NCI-H524 (cell line): ENCODE measurements at regions not wholly inside any gene's neighbourhood (a gene's known extent, or its start where the extent isn't known, plus 50 kb on each side); places are given as distances from the start of the nearest gene placed in this dataset.
A peak's percentile ranks its signal among the peaks of the same experiment; 100 is the strongest.

Source experiments
- DNase-seq, 2 experiments: peaks; one replicate each; lab custom pipeline; 2025; lab: John Stamatoyannopoulos, UW

- DNase-seq = no peak
Measured at GRCh38 chr10:130902471-130902870, 409.1 kb downstream of the TCERG1L start.

- no peak for DNase-seq
Measured at GRCh38 chr10:130902929-130903328, 408.6 kb downstream of the TCERG1L start.

DNA sequence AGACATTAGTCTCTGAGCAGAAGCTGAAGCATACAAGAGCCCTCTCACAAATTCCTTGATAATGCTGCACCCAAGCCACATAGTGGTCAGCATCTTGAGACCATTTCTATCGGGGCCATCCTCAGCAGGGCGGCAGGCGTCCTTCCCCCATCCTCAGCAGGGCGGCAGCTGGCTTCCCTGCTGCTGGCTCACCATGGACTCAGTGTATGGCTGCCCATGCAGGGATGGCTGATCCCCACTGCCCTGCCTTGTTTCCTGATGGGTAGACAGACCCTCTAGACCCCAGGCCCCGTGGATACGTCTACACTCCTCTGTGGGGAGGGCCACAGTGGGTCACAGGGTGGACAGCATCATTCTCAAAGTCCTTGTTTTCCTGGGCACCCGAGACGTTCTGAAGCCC is 406.8 kb downstream of the TCERG1L start:
- DNase-seq = no peak

DNA sequence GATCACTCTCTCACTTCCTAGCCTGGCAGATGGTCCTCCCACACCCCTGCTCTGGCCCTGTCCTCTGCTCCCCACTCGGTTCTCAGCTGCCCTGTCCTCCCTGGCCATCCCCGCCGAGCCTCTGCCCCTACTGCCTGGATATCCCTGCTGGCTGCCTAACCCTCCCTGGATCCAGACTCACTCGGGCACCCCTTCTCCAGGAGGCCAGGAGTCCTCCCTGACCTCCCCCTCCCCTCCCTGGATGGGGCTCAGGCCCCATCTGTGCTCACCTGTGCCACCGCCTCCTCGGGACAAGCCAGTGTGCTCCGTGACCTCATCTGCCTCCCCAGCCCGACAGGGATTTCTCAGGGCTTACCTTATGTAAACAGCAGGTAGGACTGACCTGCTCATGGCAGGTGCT is 406.1 kb downstream of the TCERG1L start:
- DNase-seq = no peak

GRCh38 chr10:130905921-130906320 is 405.6 kb downstream of the TCERG1L start:
- DNase-seq = no peak

- no peak for DNase-seq
Measured at GRCh38 chr10:130910848-130911247, 400.7 kb downstream of the TCERG1L start.

DNA sequence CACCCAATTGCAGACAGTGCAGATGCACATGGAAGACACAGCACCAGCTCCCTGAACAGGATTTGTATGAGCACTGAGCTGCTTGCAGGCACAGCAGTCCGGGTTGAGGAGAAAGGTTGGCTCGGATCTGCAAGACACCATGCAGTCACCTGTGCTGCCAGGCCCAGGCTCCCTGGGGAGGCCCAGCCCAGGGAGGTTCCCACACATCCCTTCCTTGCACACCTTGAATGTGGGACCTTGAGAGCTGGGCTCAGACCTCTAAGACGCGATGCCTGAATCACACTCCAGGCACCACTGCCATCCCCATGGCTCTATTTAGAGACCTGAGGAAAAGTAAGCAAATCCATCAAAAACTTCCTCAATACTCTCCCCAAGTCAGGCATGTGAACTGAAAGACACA is 397.7 kb downstream of the TCERG1L start:
- no peak for DNase-seq

DNA sequence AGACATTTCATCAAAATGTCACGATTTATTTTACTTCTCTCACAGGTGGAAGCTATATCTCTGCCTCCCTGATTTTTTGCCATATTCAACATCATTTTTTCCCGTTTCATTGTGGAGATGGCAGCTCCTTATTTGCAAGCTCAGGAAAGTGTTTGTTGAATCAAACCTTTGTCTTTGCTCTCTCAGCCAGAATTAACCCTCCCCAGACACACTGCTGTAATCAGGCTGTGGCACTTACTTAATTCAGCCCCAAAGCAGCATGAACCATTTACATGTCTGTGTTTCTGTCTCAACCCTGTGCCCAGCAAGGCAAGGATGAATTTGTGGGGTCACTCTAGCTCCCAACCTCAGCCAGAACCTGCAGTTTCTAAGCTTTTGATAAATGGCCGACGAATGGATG is 397.2 kb downstream of the TCERG1L start:
- DNase-seq = no peak

- no peak for DNase-seq
Measured at GRCh38 chr10:130915065-130915464, 396.5 kb downstream of the TCERG1L start.

DNA sequence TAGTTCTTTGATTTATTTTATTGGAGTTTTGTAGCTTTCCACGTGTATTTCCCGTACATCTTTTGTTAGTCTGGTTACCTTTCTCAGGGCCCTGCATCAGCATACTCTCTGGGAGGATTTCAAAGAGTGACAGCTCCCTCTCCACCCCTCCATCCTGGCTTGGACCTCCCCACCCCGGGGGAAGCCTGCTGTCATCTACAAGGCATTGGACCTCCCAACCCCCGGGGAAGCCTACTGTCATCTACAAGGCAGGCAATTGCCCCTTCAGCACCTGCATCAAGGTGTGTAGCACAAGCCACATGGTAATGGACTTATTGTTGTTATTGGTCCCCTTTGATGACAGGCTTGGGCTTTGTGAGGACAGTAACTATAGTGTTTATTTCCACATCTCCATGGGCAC is 390.1 kb downstream of the TCERG1L start:
- no peak for DNase-seq

- no peak for DNase-seq
Measured at GRCh38 chr10:130921911-130922440, 389.5 kb downstream of the TCERG1L start.

DNA sequence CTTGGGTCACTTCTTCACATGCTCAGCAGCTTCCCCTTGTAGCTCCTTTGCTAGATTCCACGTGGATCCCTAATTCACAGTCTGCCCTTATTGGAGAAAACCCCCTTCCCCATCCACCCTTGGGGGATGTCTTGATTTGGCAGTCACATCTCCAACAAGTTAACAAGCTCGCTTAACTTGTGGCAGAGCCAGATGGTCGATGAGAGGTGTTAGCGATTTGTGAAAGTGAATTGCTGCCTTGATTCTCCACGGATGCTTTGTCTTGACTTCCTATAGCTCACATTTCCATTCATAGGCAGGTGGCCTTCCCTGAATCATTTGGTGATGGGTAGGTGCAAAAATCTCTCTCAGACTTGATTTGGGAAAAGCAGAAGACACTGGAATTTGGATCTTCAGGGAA is 387.9 kb downstream of the TCERG1L start:
- DNase-seq = peak in 1 of 2 experiments; percentile 28

DNA sequence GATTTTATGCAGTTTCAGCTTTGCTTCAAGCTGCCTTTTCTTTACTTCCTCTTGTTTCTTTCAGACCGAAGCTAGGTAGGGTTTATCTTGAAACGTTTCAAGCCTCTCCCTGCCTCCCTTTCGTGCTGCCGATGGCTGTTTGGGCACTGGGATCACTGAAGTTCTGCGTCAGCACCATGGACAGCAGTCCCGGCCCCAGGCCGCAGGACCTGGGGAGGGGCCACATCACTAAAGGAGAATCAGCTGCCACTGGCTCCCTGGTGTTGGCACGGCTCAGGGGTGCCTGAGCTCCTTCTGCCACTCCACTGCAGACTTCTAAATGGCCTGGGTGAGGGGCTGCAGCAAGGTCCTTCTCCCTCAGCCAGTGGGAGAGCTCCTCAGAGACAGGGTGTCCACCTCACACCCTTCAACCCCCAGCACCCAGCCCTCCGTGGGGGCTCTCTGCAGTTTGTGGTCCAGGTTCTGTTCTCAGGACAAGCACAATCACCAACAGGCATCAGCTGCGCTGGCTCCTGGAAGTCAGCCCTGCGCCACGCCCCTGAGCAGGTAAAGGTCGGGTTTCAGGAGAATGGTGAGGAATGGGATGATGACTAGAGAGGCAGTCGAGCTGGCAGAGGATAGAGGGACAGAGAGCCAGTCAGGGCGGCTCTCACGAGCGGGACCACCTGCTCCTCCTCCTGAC is 387.2 kb downstream of the TCERG1L start:
- DNase-seq = no peak

GRCh38 chr10:130926442-130926841 is 385.1 kb downstream of the TCERG1L start:
- no peak for DNase-seq

DNA sequence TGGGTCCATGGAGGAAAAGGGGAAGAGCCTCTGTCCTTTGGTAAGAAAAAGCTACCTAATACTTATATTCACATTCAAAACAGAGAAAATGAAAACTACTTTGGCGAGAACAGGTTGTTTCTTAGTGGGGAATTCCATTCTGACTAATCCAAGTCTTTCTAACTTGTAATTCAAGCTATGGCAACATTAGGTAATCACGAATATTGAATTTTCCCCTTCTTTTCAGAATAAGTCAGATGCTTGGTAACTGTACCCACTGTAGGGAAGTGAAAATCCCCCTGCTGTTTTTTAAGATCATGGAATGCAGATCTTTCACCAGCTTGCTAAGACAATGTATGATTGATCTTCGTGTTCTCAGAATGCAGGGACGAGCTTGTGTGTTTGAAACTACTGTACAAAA is 384.4 kb downstream of the TCERG1L start:
- no peak for DNase-seq

DNA sequence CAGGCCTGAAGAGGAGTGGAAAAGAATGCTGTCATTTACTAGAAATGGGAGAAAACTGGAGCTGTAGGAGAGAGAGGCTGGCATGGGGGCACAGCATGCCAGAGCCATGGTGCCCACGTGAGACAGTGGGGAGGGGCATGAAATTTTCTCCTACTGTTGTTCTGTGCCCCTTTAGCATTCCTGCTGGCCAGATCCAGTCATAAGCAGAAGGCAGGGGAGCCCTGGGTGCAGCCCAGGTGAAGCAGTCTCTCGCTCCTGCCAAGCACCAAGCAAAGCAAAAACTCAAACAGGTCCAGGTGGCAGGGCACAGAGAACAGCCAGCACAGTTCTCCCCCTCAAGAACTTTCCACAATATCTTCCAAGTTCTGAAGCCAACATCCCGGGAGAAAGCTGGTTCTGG is 383.2 kb downstream of the TCERG1L start:
- no peak for DNase-seq

DNA sequence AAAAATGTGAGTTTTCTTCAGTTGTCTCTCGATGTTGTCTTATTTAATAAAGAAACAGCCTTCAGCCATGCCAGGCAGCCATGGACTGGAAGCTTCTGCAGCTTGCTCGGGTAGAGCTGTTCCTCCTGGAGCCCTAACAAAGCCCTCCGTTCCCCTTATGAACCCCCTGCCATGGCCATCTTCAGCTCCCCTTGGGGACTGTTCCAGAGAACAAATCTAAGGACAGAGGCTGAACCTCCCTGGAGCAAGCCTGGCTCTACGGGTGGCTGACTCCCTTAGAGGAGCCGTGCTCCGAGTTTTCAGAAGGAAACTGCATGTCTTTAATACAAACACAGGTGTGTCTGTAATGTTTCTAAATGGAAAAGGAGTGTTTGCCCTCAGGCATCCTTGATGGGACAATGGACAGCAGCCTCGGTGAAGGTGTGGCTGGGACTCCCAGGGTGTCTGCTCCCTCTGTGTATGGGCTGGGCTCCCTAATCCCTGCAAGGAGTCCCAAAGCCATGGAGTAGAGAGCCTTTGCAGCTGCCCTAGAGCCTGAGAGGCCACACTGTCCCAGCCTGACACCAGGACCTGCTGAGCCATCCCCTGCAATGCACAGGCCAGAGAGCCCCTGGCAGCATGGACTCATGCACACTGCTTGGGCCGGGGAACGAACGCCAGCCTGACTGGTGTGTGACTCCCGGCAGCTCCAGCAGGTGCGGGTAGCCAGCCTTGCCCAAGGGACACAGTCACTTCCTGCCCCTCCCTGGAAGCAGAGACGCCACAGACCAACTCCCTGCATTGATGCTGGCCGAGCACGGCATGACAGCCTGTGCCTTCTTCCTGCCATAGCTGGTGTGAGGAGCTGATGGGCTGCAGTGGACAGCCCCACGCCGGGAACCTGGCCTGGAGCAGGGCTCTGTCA is 381.8 kb downstream of the TCERG1L start:
- DNase-seq = no peak

DNA sequence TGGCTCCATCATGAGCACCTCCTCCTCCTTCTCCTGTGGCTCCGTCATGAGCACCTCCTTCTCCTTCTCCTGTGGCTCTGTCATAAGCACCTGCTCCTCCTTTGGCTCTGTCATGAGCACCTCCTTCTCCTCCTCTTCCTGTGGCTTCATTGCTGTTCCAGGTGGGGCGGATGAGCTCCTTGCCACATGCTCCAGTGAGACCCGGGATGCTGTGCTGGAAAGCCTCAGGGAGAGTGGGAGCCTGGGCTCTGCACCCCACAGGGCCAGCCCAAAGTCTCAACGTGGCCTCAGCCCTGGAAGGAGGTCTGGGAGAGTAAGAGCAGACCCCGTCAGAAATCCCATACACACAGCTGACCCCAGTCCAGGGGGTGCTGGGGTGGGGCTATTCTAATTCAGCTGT is 380.7 kb downstream of the TCERG1L start:
- no peak for DNase-seq

- peak in 1 of 2 experiments; percentile 46 for DNase-seq
Measured at GRCh38 chr10:130931256-130931655, 380.3 kb downstream of the TCERG1L start.

- DNase-seq = peak in 1 of 2 experiments; percentile 3
Measured at GRCh38 chr10:130932326-130933007, 379.1 kb downstream of the TCERG1L start.

DNA sequence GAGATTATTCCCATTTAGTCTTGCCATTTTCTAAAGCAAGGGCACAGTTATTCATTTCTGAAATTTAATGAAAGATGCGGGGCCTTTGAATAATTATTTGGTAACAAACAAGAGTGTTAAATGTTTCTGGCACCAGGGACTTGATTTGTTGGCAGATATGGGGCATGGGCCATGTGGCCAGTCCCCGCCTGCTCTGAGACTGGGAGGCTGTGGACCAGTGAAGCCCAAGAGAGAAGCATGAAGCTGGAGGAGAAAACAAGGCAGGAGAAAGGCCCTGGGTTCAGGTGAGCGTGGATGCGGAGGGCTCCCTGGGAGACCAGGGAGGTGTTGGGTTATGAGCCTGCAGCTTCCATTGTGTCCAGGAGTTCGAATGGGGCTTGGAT is 378.5 kb downstream of the TCERG1L start:
- no peak for DNase-seq

GRCh38 chr10:130934293-130935127 is 377.0 kb downstream of the TCERG1L start:
- DNase-seq = no peak
